ENCODE measurements at regions not wholly inside any gene's neighbourhood (a gene's known extent, or its start where the extent isn't known, plus 50 kb on each side); places are given as distances from the start of the nearest gene placed in this dataset.

- H3K36me3 ChIP-seq, result no peaks in the 10 kb centered on the region
- H3K27me3 ChIP-seq, result no peaks in the 10 kb centered on the region
- DNase-seq (ENCODE audit: extremely low spot score in 2 of 2), result no peak
- intact Hi-C loops (cut with DNase I), result no loop called here
- no peak overlapping the region for H3K4me3 ChIP-seq
- no peaks in the 10 kb centered on the region for H3K9me3 ChIP-seq
- no peak overlapping the region for H3K27ac ChIP-seq
- TF ChIP-seq CTCF (IDR thresholded peaks at IDR 0.05), result no peak
- TF ChIP-seq POLR2A (IDR thresholded peaks at IDR 0.05), result no peak
- TF ChIP-seq POLR2AphosphoS5 (IDR thresholded peaks at IDR 0.05; ENCODE audit: insufficient read depth in 1 of 2, low read depth in 1 of 2), result no peak
- H3K4me1 ChIP-seq, result no peaks in the 10 kb centered on the region
Observed at GRCh38 chr3:24937228-24937627, 442.6 kb upstream of the THRB start.

GRCh38 chr3:24937780-24938179 is 443.1 kb upstream of the THRB start:
- no peak overlapping the region for H3K27ac ChIP-seq
- no peaks in the 10 kb centered on the region for H3K9me3 ChIP-seq
- no peaks in the 10 kb centered on the region for H3K4me1 ChIP-seq
- no peak overlapping the region for H3K4me3 ChIP-seq
- intact Hi-C loops (cut with DNase I), result no loop called here
- H3K36me3 ChIP-seq, result no peaks in the 10 kb centered on the region
- TF ChIP-seq POLR2AphosphoS5 (IDR thresholded peaks at IDR 0.05; ENCODE audit: insufficient read depth in 1 of 2, low read depth in 1 of 2), result no peak
- TF ChIP-seq POLR2A (IDR thresholded peaks at IDR 0.05), result no peak
- TF ChIP-seq CTCF (IDR thresholded peaks at IDR 0.05), result no peak
- DNase-seq (ENCODE audit: extremely low spot score in 2 of 2), result no peak
- no peaks in the 10 kb centered on the region for H3K27me3 ChIP-seq

DNA sequence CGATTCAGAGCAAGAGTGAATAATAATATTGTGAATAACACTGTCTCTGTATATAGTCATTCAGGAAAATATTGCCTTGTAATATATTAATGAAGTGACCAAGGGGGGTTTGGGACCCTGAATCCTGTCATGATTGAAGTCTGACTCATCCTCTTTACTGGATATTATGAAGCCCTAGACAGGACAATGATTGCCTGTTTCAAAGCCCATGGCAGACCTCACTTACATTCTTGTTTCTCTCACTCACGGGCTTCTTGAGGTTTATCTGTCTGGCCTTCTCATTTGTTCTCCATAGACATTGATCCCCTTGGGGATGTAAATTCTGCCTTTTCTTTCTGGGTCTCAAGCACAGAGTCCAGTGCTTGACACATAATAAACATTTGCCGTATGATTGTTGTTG is 449.3 kb upstream of the THRB start:
- H3K4me1 ChIP-seq, result no peaks in the 10 kb centered on the region
- DNase-seq (ENCODE audit: extremely low spot score in 2 of 2), result no peak
- TF ChIP-seq POLR2AphosphoS5 (IDR thresholded peaks at IDR 0.05; ENCODE audit: insufficient read depth in 1 of 2, low read depth in 1 of 2) (no peak), POLR2A (IDR thresholded peaks at IDR 0.05) (no peak), CTCF (IDR thresholded peaks at IDR 0.05) (no peak)

DNA sequence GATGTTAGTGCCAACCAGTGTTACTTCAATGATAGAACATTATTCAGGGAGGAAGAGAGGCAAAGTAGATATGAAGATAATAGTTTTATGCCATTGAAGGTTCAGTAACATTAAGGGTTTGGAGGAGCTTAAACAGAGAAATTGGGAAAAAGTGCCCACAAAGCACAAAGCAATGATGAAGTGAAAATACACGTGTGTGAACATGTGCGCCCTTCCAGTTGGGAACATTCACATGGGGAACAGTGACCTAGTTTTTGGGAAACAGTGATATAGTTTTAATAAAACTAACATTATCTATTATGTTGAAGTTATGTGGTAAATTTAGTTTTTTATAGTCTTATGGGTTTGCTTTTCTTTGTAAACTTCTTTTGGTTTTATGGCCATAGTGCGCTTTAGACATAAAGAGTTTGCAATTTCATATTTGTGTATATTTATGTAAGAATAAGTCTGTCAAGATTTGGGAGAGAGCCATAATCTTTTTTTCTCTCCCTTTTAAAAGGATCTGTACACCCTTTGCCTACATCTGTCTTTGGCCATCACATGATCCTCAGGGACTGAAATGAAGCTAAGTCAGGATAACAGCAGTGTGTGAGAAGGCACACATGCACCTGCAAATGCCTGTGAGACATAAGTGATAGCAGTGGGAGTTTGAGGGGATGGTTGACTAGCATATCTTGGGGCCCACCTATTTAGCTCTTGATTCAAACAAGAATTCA is 450.3 kb upstream of the THRB start:
- no peak for TF ChIP-seq POLR2AphosphoS5 (IDR thresholded peaks at IDR 0.05; ENCODE audit: insufficient read depth in 1 of 2, low read depth in 1 of 2)
- TF ChIP-seq CTCF (IDR thresholded peaks at IDR 0.05), result no peak
- TF ChIP-seq POLR2A (IDR thresholded peaks at IDR 0.05), result no peak
- Histone ChIP-seq H3K4me1 (no peaks in the 10 kb centered on the region), H3K27ac (no peak overlapping the region), H3K27me3 (no peaks in the 10 kb centered on the region), H3K36me3 (no peaks in the 10 kb centered on the region), H3K9me3 (no peaks in the 10 kb centered on the region), H3K4me3 (no peak overlapping the region)
- intact Hi-C loops (cut with DNase I), result no loop called here
- DNase-seq (ENCODE audit: extremely low spot score in 2 of 2), result no peak

More for the DNA sequence above, 449.3 kb upstream of the THRB start:
- intact Hi-C loops (cut with DNase I), result no loop called here
- H3K9me3 ChIP-seq, result no peaks in the 10 kb centered on the region
- H3K27me3 ChIP-seq, result no peaks in the 10 kb centered on the region
- no peak overlapping the region for H3K4me3 ChIP-seq
- no peak overlapping the region for H3K27ac ChIP-seq
- H3K36me3 ChIP-seq, result no peaks in the 10 kb centered on the region

GRCh38 chr3:24945563-24945962 is 450.9 kb upstream of the THRB start:
- Histone ChIP-seq H3K4me3 (no peak overlapping the region), H3K4me1 (no peaks in the 10 kb centered on the region), H3K27me3 (no peaks in the 10 kb centered on the region), H3K36me3 (no peaks in the 10 kb centered on the region), H3K9me3 (no peaks in the 10 kb centered on the region), H3K27ac (no peak overlapping the region)
- no peak for DNase-seq (ENCODE audit: extremely low spot score in 2 of 2)
- intact Hi-C loops (cut with DNase I), result no loop called here
- TF ChIP-seq POLR2A (IDR thresholded peaks at IDR 0.05), result no peak
- no peak for TF ChIP-seq CTCF (IDR thresholded peaks at IDR 0.05)
- no peak for TF ChIP-seq POLR2AphosphoS5 (IDR thresholded peaks at IDR 0.05; ENCODE audit: insufficient read depth in 1 of 2, low read depth in 1 of 2)
